ENCODE measurements at regions not wholly inside any gene's neighbourhood (a gene's known extent, or its start where the extent isn't known, plus 50 kb on each side); places are given as distances from the start of the nearest gene placed in this dataset.
"Not testable (repeated sequence)": the region's sequence is repeated elsewhere in the genome, so short reads cannot be mapped to it uniquely, and the experiment has no call there.

GRCh38 chr3:137468446-137468845, 295.7 kb upstream of the SOX14 start:
- no peak for DNase-seq

- no peak for DNase-seq
These were observed 294.9 kb upstream of the SOX14 start for GRCh38 chr3:137469263-137469662.

DNA sequence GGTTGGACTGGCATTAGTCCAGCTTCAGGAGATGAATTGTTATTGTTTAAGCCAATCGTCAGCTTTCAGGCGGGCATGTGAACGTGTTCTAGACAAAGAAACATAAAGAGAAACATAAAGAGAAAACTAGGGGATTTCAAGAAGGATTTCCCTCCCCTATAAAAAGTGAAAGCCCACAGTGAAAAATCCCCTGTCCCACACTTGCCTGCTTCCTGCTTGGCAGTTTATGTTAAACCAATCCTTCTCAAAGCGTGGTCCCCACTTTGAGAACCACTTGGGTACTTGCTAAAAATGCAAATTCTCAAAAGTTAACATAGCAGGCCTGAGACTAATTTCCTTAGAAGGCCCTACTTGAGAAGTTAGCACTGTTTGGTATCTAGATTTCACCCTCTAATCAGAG, 293.0 kb upstream of the SOX14 start:
- DNase-seq = no peak

GRCh38 chr3:137471558-137472204, 292.4 kb upstream of the SOX14 start:
- no peak for DNase-seq

DNA sequence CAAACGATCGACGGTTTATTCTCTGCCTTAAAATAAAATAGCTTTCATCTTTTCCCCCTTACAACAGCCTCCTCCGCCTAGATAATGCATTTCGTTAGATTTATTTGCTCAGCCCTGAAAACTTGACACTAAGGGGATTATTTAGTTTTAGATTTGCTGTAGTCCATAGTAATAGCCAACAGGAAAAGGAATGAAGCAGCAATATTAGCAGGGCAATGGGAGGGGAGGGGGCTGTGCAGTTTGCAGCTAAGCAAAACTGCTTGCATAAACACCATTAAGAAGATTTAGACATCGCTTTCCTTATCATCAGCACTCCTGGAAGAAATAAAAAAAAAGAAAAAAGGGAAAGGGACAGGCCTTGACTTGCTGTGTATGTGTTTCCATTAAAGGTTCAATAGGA, 286.5 kb upstream of the SOX14 start:
- no peak for DNase-seq

- DNase-seq = no peak
These were observed 254.6 kb upstream of the SOX14 start for GRCh38 chr3:137509354-137510045.

- DNase-seq = no peak
These were observed 252.5 kb upstream of the SOX14 start for GRCh38 chr3:137511655-137512054.

DNA sequence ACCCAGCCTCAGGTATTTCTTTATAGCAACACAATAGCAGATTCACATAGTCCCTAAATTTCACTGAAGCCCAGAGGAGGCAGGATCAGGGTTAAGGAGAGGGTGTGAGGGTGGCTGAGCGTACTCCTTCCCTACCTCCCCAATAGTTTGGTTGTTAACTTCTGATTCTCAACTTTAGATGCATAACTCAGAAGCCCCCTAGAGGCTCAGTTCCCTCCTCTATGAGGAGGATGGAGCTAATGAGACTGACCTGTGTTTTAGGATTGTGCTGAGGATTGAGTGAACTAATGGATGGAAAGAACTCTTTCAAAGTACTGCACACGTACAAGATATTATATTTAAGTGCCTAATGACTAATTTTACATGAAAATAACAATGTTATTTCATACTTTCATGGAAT, 249.3 kb upstream of the SOX14 start:
- no peak for DNase-seq

GRCh38 chr3:137519602-137520001, 244.5 kb upstream of the SOX14 start:
- DNase-seq = no peak

GRCh38 chr3:137524751-137525150, 239.4 kb upstream of the SOX14 start:
- no peak for DNase-seq

- no peak for DNase-seq
These were observed 238.6 kb upstream of the SOX14 start for GRCh38 chr3:137525471-137525870.

DNA sequence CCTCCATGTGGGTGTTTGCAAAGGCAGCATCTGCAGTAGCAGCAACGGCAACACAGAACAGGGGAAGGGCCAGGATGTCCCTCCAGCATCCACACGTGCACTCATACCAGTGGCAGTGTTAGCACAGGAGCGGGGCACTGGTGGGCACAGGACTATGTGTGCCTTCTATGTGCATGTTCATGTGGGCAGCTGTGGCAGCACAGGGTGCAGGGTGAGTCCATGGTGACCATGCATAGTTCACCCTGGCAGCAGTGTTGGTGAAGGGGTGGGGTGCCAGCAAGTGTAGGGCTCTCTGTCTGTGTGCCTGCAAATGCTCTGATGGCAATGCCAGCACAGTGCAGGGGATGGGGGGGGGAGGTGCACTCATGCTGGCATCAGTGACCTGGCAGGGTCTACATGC, 222.1 kb upstream of the SOX14 start:
- no peak for DNase-seq

- DNase-seq = no peak
These were observed 209.9 kb upstream of the SOX14 start for GRCh38 chr3:137554242-137554641.

GRCh38 chr3:137568880-137569279, 195.2 kb upstream of the SOX14 start:
- no peak for DNase-seq

DNA sequence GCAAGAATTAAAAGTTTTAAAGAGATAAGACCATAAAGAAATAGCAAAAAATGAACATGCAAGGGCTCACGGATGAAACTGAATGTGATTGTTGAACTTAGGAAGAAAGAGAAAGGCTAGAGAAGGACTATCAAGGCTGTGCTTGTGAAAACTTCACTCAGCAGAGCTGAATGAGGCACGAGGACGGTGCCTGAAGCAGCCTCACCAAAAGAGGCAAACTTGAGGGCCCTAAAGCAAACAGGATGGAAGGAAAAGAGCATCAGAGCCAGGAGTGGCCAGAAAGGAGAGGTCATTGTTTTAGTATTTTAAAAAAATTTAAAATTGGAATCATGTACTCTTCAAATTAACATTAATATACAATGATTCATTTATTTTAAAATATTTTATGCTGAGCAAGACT, 191.2 kb upstream of the SOX14 start:
- DNase-seq = no peak

DNA sequence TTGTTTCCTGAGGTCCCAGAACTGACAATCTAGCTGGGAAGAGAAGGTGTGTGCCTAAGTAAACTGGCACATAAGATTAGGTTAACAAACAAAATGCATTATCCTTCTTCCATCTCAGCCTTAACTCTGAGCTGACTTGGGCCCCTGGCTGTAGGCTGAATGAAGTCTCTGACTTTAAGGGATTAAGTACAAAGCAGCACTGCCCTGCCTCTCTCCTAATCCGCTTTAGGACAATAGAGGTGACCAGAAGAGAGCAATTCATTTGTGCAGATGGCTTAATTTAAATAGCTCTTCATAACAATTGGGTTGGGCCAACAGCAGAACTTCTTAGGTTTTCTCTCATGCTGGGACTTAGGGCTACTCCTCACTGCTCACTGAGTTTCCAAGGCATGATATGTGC, 181.6 kb upstream of the SOX14 start:
- DNase-seq = no peak

- DNase-seq = no peak
These were observed 180.9 kb upstream of the SOX14 start for GRCh38 chr3:137583256-137583655.

DNA sequence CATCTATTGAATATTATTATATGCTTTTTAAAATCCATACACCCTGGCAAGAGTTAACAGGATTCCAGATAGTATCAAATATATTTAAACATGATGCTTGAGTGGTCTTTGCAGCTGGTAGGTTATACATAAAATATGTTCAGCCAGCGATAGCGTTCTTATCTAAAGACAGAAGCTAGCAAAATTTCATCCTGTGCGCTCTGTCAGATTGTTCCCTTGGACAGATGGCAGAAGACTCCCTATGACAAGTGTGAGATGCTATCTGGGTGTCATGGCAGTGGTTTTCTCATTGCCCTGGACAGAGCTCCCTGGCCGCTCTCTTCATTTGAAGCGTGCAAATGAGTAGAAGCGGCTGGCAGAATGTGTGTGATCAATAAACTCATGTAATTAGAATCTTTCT, 175.2 kb upstream of the SOX14 start:
- DNase-seq = no peak

- not testable (repeated sequence) for DNase-seq
These were observed 168.7 kb upstream of the SOX14 start for GRCh38 chr3:137595415-137595814.

GRCh38 chr3:137610723-137611122, 153.4 kb upstream of the SOX14 start:
- no peak for DNase-seq

- DNase-seq = no peak
These were observed 151.8 kb upstream of the SOX14 start for GRCh38 chr3:137612291-137612690.

DNA sequence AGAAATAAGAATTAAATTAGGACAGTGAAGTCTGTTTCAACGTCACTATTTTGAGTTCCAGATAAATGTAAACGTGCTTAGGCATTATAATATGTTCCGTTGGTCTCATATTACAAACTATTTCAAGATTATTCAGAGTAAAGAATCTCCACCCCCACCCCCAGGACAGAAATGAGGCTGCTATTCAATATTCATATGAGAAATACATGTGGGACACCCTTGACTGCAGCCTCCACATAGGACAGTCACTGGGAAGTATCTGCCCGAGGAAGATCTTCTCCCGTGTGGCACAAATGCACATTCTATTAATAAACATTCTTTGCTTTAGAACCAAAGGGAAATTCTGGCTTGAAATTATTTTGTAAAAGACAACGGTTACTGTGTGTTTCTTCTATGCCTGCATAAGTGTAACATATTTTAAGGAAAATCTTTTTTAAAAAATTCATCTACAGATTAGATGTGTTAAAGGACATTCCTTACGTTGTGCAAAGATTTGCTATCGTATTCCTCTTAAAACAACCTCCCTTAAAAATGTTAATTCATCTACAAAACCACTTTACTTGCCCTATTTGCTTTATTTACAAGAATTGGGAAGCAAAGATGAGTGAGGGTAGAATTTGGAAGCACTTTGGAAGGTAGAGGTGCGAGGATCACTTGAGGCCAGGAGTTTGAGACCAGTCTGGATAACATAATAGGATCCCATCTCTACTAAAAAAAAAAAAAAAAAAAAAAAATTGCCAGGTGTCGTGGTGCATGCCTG, 148.3 kb upstream of the SOX14 start:
- DNase-seq = no peak

- no peak for DNase-seq
These were observed 122.0 kb upstream of the SOX14 start for GRCh38 chr3:137641879-137642704.
